Ovary (tissue), 3 donors: ENCODE measurements at regions not wholly inside any gene's neighbourhood (a gene's known extent, or its start where the extent isn't known, plus 50 kb on each side); places are given as distances from the start of the nearest gene placed in this dataset.

Source experiments
- EP300 ChIP-seq: sonication (generic); formaldehyde crosslinking; IDR thresholded peaks from one replicate; pipeline ENCODE4 v1.6.1; 2017; ENCODE audit warnings: antibody characterized with exemption
- TF ChIP-seq, protein P1 (sequence below), 3 donors: fragments of 450-650 bp in 2 of 3; fragments of 200-600 bp in 1 of 3; IDR thresholded peaks; one replicate each; pipeline versions ENCODE4 v1.5.1 to v1.8.0; 2016 to 2022; ENCODE audit warnings: antibody characterized with exemption in 3 of 3, mild to moderate bottlenecking in 1 of 3
- donor health status: DM: no; HTN: no; CAD: no.

DNA sequence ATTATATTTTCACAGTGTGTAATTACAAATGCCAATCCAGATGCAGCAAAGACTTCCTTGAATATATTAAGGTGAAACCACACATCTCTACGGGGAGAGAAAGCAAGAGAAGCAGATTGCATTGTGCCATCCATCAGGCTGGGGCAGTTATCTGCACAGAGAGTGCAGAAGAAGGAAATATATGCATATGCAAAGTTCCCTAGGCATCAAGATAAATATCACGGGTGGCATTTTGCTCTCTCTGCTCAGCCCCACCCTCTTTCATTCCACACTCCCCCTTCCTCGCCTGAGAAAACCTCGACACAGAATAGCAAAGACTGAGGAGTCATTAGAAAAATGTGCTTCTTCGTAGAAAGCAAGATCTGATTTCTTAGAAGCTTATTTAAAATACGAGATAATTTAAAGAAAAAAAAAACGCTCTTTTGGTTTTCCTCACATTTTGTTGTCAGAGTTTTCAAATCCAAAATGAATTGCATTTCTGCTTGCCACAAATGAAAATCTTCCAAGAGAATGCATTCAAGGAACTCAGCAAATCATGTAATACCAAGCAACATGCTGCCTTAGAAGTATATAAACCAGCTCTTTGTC lies 283.2 kb upstream of the LMCD1 start:
- TF ChIP-seq, protein P1, sequence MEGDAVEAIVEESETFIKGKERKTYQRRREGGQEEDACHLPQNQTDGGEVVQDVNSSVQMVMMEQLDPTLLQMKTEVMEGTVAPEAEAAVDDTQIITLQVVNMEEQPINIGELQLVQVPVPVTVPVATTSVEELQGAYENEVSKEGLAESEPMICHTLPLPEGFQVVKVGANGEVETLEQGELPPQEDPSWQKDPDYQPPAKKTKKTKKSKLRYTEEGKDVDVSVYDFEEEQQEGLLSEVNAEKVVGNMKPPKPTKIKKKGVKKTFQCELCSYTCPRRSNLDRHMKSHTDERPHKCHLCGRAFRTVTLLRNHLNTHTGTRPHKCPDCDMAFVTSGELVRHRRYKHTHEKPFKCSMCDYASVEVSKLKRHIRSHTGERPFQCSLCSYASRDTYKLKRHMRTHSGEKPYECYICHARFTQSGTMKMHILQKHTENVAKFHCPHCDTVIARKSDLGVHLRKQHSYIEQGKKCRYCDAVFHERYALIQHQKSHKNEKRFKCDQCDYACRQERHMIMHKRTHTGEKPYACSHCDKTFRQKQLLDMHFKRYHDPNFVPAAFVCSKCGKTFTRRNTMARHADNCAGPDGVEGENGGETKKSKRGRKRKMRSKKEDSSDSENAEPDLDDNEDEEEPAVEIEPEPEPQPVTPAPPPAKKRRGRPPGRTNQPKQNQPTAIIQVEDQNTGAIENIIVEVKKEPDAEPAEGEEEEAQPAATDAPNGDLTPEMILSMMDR (IDR thresholded peaks at IDR 0.05) = no peak
- no peak for TF ChIP-seq EP300
